ENCODE measurements at regions not wholly inside any gene's neighbourhood (a gene's known extent, or its start where the extent isn't known, plus 50 kb on each side); places are given as distances from the start of the nearest gene placed in this dataset.

- TF ChIP-seq CTCF (IDR thresholded peaks at IDR 0.05) (no peak), POLR2AphosphoS5 (IDR thresholded peaks at IDR 0.05) (no peak)
These were observed 149.7 kb upstream of the TNFAIP3 start for GRCh38 chr6:137717074-137718073.
